Common myeloid progenitor, CD34-positive (primary cell): ENCODE measurements at regions not wholly inside any gene's neighbourhood (a gene's known extent, or its start where the extent isn't known, plus 50 kb on each side); places are given as distances from the start of the nearest gene placed in this dataset.

Experiments
- CTCF ChIA-PET: fragments of 350-600 bp; sonication (Branson Sonifier 250); formaldehyde crosslinking; loops from one replicate; lab custom pipeline; 2021; ENCODE audit warnings: antibody characterized with exemption; lab: Charles Lee
- POLR2A ChIA-PET: fragments of 350-600 bp; sonication (Branson Sonifier 250); formaldehyde crosslinking; loops from one replicate; lab custom pipeline; 2021; ENCODE audit warnings: antibody characterized with exemption; lab: Charles Lee
- DNase-seq, 3 donors: peaks; one replicate each; pipeline versions ENCODE4 v3.0.0 to v3.0.0-alpha.2; 2013
- H3K27ac ChIP-seq, 2 experiments: 1 replicate in 1 of 2; 2 replicates in 1 of 2; pipeline ENCODE4 v1.7.0; 2013; ENCODE audit warnings: inconsistent platforms in 2 of 2, low read length in 2 of 2, mild to moderate bottlenecking in 2 of 2, low read depth in 1 of 2, moderate library complexity in 1 of 2; ENCODE audit not compliant: severe bottlenecking in 2 of 2, insufficient read depth in 1 of 2, poor library complexity in 1 of 2
- H3K27me3 ChIP-seq, 5 experiments: replicated peaks in 2 of 5; 1 replicate in 3 of 5; 2 replicates in 2 of 5; pipeline versions ENCODE4 v1.6.1 to v1.7.0; 2013; ENCODE audit warnings: low read length in 4 of 5, mild to moderate bottlenecking in 2 of 5, moderate library complexity in 2 of 5, inconsistent platforms in 1 of 5; ENCODE audit not compliant: insufficient read depth in 5 of 5, control insufficient read depth in 4 of 5
- H3K36me3 ChIP-seq, 4 experiments: 1 replicate in 2 of 4; 2 replicates in 2 of 4; pipeline versions ENCODE4 v1.6.1 to v1.7.0; 2013; ENCODE audit warnings: low read length in 3 of 4, control low read depth in 1 of 4, mild to moderate bottlenecking in 1 of 4; ENCODE audit not compliant: control insufficient read depth in 4 of 4, insufficient read depth in 4 of 4
- H3K4me1 ChIP-seq, 4 experiments: 1 replicate in 3 of 4; 2 replicates in 1 of 4; pipeline versions ENCODE4 v1.6.1 to v1.7.1; 2013; ENCODE audit warnings: low read length in 3 of 4, mild to moderate bottlenecking in 3 of 4, control low read depth in 1 of 4, inconsistent platforms in 1 of 4, moderate library complexity in 1 of 4; ENCODE audit not compliant: control insufficient read depth in 4 of 4, insufficient read depth in 4 of 4; ENCODE audit errors: control extremely low read depth in 1 of 4
- H3K4me3 ChIP-seq, 7 experiments: 1 replicate in 4 of 7; 2 replicates in 3 of 7; pipeline versions ENCODE4 v1.5.1 to v1.7.0; 2013; ENCODE audit warnings: mild to moderate bottlenecking in 7 of 7, low read length in 6 of 7, moderate library complexity in 6 of 7, inconsistent platforms in 2 of 7, low read depth in 2 of 7, control low read depth in 1 of 7; ENCODE audit not compliant: insufficient read depth in 4 of 7, control insufficient read depth in 1 of 7; ENCODE audit errors: extremely low read depth in 1 of 7
- H3K9me3 ChIP-seq, 5 experiments: 1 replicate in 4 of 5; 2 replicates in 1 of 5; pipeline versions ENCODE4 v1.6.1 to v1.7.1; 2013; ENCODE audit warnings: low read length in 4 of 5, mild to moderate bottlenecking in 2 of 5, inconsistent platforms in 1 of 5, low read depth in 1 of 5, moderate library complexity in 1 of 5; ENCODE audit not compliant: control insufficient read depth in 4 of 5, insufficient read depth in 2 of 5; ENCODE audit errors: control extremely low read depth in 1 of 5
- WGBS: methylation state at CpG from one replicate; pipeline ENCODE4 v1.1.5; 2013; ENCODE audit not compliant: insufficient coverage; 5-methylcytosine and 5-hydroxymethylcytosine counted together

GRCh38 chr16:86928523-86929011 lies 350.2 kb downstream of the FOXL1 start:
- WGBS = 29% methylated on average over 9 of the region's 9 CpGs
- H3K4me3 ChIP-seq = no peak overlapping the region
- peaks cover 12 to 98% (median 58%) of the 10 kb centered on the region in 5 experiments for H3K27me3 ChIP-seq
- CTCF ChIA-PET = interaction anchor here (0.8 kb wide), 1 partner anchor 9 kb away, joined by 3 read pairs; no protein-coding TSS in a partner anchor
- peaks cover 0 to 13% (median 4%) of the 10 kb centered on the region in 4 experiments for H3K4me1 ChIP-seq
- H3K36me3 ChIP-seq = no peaks in the 10 kb centered on the region
- peaks cover 0 to 6% (median 3%) of the 10 kb centered on the region in 5 experiments for H3K9me3 ChIP-seq
- POLR2A ChIA-PET = no interaction called here
- H3K27ac ChIP-seq = no peak overlapping the region
- peak in 2 of 3 donors; percentile 25 to 52 for DNase-seq

GRCh38 chr16:86929057-86929871 lies 350.9 kb downstream of the FOXL1 start:
- peak; percentile 46 to 72 (median 54) for DNase-seq
- POLR2A ChIA-PET = no interaction called here
- no peak overlapping the region for H3K27ac ChIP-seq
- H3K36me3 ChIP-seq = no peaks in the 10 kb centered on the region
- peaks cover 15 to 96% (median 57%) of the 10 kb centered on the region in 5 experiments for H3K27me3 ChIP-seq
- CTCF ChIA-PET = interaction anchor here (1.1 kb wide), 1 partner anchor 9 kb away, joined by 3 read pairs; no protein-coding TSS in a partner anchor
- H3K4me1 ChIP-seq = peaks cover 0 to 13% (median 4%) of the 10 kb centered on the region in 4 experiments
- 10% methylated on average over 36 of the region's 45 CpGs for WGBS
- H3K4me3 ChIP-seq = no peak overlapping the region
- peaks cover 0 to 6% (median 3%) of the 10 kb centered on the region in 5 experiments for H3K9me3 ChIP-seq

GRCh38 chr16:86930001-86930400 lies 351.7 kb downstream of the FOXL1 start:
- peaks cover 0 to 6% (median 3%) of the 10 kb centered on the region in 5 experiments for H3K9me3 ChIP-seq
- no peak overlapping the region for H3K27ac ChIP-seq
- H3K36me3 ChIP-seq = no peaks in the 10 kb centered on the region
- 43% methylated on average over 5 of the region's 8 CpGs for WGBS
- peaks cover 0 to 17% (median 4%) of the 10 kb centered on the region in 4 experiments for H3K4me1 ChIP-seq
- H3K4me3 ChIP-seq = no peak overlapping the region
- ChIA-PET CTCF (interaction anchor here (1.1 kb wide), 1 partner anchor 10 kb away, joined by 3 read pairs; no protein-coding TSS in a partner anchor), POLR2A (no interaction called here)
- H3K27me3 ChIP-seq = peaks cover 15 to 96% (median 56%) of the 10 kb centered on the region in 5 experiments
- no peak for DNase-seq

- Histone ChIP-seq H3K36me3 (no peaks in the 10 kb centered on the region), H3K4me3 (no peak overlapping the region), H3K27me3 (peaks cover 15 to 96% (median 54%) of the 10 kb centered on the region in 5 experiments), H3K27ac (no peak overlapping the region), H3K9me3 (peaks cover 0 to 6% (median 3%) of the 10 kb centered on the region in 5 experiments), H3K4me1 (peaks cover 0 to 17% (median 4%) of the 10 kb centered on the region in 4 experiments)
- 83% methylated on average over 7 of the region's 9 CpGs for WGBS
- CTCF ChIA-PET = interaction anchor here (0.6 kb wide), 1 partner anchor 124 kb away, joined by 3 read pairs; no protein-coding TSS in a partner anchor
- DNase-seq = no peak
- POLR2A ChIA-PET = no interaction called here
These were observed 352.5 kb downstream of the FOXL1 start for GRCh38 chr16:86930663-86931373.

DNA sequence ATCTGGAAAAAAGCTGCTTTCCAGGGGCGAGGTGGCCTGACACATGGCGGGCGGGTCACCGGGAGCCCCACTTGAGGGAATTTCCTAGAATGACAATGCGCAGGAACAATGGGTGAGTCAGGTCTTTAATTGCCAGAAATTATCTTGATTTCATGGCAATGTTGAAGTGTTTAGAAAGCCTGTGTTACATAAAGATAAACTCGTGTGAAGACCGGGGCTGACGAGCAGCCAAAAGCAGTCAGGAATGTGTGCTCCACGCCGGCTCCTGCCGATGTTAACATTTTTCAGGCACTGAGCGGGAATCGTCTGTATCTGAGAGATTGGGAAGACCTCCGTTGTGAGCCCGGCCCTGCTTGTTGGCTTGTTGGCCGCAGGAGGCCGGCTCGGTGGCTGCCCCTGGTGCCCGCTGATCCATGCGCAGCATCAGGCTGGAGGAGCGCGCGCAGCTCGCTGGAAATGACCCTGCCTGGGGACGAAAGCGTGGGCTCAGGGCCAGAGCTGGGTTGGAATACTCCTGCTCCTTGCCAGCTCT lies 353.1 kb downstream of the FOXL1 start:
- WGBS = 68% methylated on average over 18 of the region's 26 CpGs
- no peak overlapping the region for H3K27ac ChIP-seq

GRCh38 chr16:86932130-86932982 lies 354.0 kb downstream of the FOXL1 start:
- ChIA-PET CTCF (no interaction called here), POLR2A (no interaction called here)
- no peak for DNase-seq
- 95% methylated on average over 8 of the region's 8 CpGs for WGBS
- no peak overlapping the region for H3K27ac ChIP-seq
- peaks cover 0 to 17% (median 4%) of the 10 kb centered on the region in 4 experiments for H3K4me1 ChIP-seq
- peaks cover 0 to 6% (median 3%) of the 10 kb centered on the region in 5 experiments for H3K9me3 ChIP-seq
- H3K27me3 ChIP-seq = peaks cover 16 to 96% (median 51%) of the 10 kb centered on the region in 5 experiments
- H3K36me3 ChIP-seq = no peaks in the 10 kb centered on the region
- no peak overlapping the region for H3K4me3 ChIP-seq

More for the DNA sequence above, 353.1 kb downstream of the FOXL1 start:
- Histone ChIP-seq H3K27me3 (peaks cover 15 to 96% (median 49%) of the 10 kb centered on the region in 5 experiments), H3K9me3 (peaks cover 0 to 6% (median 3%) of the 10 kb centered on the region in 5 experiments), H3K4me1 (peaks cover 0 to 17% (median 4%) of the 10 kb centered on the region in 4 experiments), H3K36me3 (no peaks in the 10 kb centered on the region), H3K4me3 (no peak overlapping the region)
- DNase-seq = no peak
- POLR2A ChIA-PET = no interaction called here
- CTCF ChIA-PET = interaction anchor here (0.6 kb wide), 1 partner anchor 124 kb away, joined by 3 read pairs; no protein-coding TSS in a partner anchor
